ENCODE measurements at regions not wholly inside any gene's neighbourhood (a gene's known extent, or its start where the extent isn't known, plus 50 kb on each side); places are given as distances from the start of the nearest gene placed in this dataset.
A peak's percentile ranks its signal among the peaks of the same experiment; 100 is the strongest.

- DNase-seq (ENCODE audit: low read depth): peak; percentile 47
- TF ChIP-seq CTCF (IDR thresholded peaks at IDR 0.05; ENCODE audit: insufficient read depth, low read depth, low read length): no peak
- no peak overlapping the region for H3K4me3 ChIP-seq (ENCODE audit: low read depth, low read length)
These were observed 79.6 kb upstream of the DCBLD2 start for GRCh38 chr3:98980915-98981596.

- no peak overlapping the region for H3K4me3 ChIP-seq (ENCODE audit: low read depth, low read length)
- no peak for TF ChIP-seq CTCF (IDR thresholded peaks at IDR 0.05; ENCODE audit: insufficient read depth, low read depth, low read length)
- DNase-seq (ENCODE audit: low read depth): no peak
These were observed 77.8 kb upstream of the DCBLD2 start for GRCh38 chr3:98979296-98979695.

- no peak for TF ChIP-seq CTCF (IDR thresholded peaks at IDR 0.05; ENCODE audit: insufficient read depth, low read depth, low read length)
- DNase-seq (ENCODE audit: low read depth): no peak
- no peak overlapping the region for H3K4me3 ChIP-seq (ENCODE audit: low read depth, low read length)
These were observed 76.7 kb upstream of the DCBLD2 start for GRCh38 chr3:98978068-98978811.

GRCh38 chr3:98977520-98977919, 76.0 kb upstream of the DCBLD2 start:
- DNase-seq (ENCODE audit: low read depth): peak; percentile 70
- no peak for TF ChIP-seq CTCF (IDR thresholded peaks at IDR 0.05; ENCODE audit: insufficient read depth, low read depth, low read length)
- H3K4me3 ChIP-seq (ENCODE audit: low read depth, low read length): no peak overlapping the region

GRCh38 chr3:98974442-98974841, 72.9 kb upstream of the DCBLD2 start:
- no peak for DNase-seq (ENCODE audit: low read depth)
- TF ChIP-seq CTCF (IDR thresholded peaks at IDR 0.05; ENCODE audit: insufficient read depth, low read depth, low read length): no peak

GRCh38 chr3:98972720-98973119, 71.2 kb upstream of the DCBLD2 start:
- DNase-seq (ENCODE audit: low read depth): no peak
- no peak for TF ChIP-seq CTCF (IDR thresholded peaks at IDR 0.05; ENCODE audit: insufficient read depth, low read depth, low read length)
- H3K4me3 ChIP-seq (ENCODE audit: low read depth, low read length): no peak overlapping the region

More at GRCh38 chr3:98974442-98974841, 72.9 kb upstream of the DCBLD2 start:
- H3K4me3 ChIP-seq (ENCODE audit: low read depth, low read length): no peak overlapping the region
